ENCODE measurements at regions not wholly inside any gene's neighbourhood (a gene's known extent, or its start where the extent isn't known, plus 50 kb on each side); places are given as distances from the start of the nearest gene placed in this dataset.

DNA sequence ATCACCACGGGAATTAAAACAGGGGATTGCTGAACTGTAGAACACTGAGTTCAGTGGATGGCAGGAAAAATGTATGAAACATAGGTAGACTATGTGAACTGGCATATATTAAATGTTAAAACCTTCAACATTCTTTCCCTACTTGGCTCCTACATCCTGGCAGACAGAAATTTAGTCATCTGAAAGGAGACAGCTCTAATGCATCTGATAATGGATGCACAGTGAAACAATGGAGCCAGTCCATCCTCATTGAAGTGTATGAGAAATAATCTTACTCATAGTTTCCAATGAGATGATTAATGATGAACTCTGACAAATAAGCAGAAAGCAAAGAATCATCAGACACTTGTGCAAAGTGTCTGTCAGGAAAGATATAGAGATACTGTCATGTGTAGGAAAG is 1629.7 kb upstream of the TMEFF2 start:
- no peak overlapping the region for H3K4me3 ChIP-seq (ENCODE audit: low read length)
- no peaks in the 10 kb centered on the region for H3F3A ChIP-seq (ENCODE audit: insufficient read depth, low read length)
- no peak overlapping the region for H3K27ac ChIP-seq (ENCODE audit: low read length)
- no peak overlapping the region for H3K4me2 ChIP-seq (ENCODE audit: low read depth, low read length)
- no peaks in the 10 kb centered on the region for H4K20me1 ChIP-seq (ENCODE audit: insufficient read depth, low read length)
- no peak overlapping the region for H2AFZ ChIP-seq (ENCODE audit: low read length)
- no peaks in the 10 kb centered on the region for H3K36me3 ChIP-seq (replicated peaks; ENCODE audit: insufficient read depth, low read length)
- no peak overlapping the region for H3K9ac ChIP-seq (ENCODE audit: low read length)
- TF ChIP-seq EZH2 (optimal IDR thresholded peaks at IDR 0.05; ENCODE audit: low read depth, low read length) (no peak), EZH2phosphoT487 (IDR thresholded peaks at IDR 0.05; ENCODE audit: low read length) (no peak)
- TF ChIP-seq, protein P1, sequence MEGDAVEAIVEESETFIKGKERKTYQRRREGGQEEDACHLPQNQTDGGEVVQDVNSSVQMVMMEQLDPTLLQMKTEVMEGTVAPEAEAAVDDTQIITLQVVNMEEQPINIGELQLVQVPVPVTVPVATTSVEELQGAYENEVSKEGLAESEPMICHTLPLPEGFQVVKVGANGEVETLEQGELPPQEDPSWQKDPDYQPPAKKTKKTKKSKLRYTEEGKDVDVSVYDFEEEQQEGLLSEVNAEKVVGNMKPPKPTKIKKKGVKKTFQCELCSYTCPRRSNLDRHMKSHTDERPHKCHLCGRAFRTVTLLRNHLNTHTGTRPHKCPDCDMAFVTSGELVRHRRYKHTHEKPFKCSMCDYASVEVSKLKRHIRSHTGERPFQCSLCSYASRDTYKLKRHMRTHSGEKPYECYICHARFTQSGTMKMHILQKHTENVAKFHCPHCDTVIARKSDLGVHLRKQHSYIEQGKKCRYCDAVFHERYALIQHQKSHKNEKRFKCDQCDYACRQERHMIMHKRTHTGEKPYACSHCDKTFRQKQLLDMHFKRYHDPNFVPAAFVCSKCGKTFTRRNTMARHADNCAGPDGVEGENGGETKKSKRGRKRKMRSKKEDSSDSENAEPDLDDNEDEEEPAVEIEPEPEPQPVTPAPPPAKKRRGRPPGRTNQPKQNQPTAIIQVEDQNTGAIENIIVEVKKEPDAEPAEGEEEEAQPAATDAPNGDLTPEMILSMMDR (IDR thresholded peaks at IDR 0.05; ENCODE audit: low read length), result no peak
- no peaks in the 10 kb centered on the region for H3K9me3 ChIP-seq (replicated peaks; ENCODE audit: insufficient read depth, low read length)
- H3K79me2 ChIP-seq (ENCODE audit: low read length), result no peaks in the 10 kb centered on the region
- no peaks in the 10 kb centered on the region for H3K4me1 ChIP-seq (ENCODE audit: low read length)
- no peaks in the 10 kb centered on the region for H3K9me2 ChIP-seq (replicated peaks; ENCODE audit: insufficient read depth, low read length)
- no peaks in the 10 kb centered on the region for H3K27me3 ChIP-seq (replicated peaks; ENCODE audit: insufficient read depth, low read length)
- DNase-seq, result no peak

- TF ChIP-seq EZH2 (optimal IDR thresholded peaks at IDR 0.05; ENCODE audit: low read depth, low read length) (no peak), EZH2phosphoT487 (IDR thresholded peaks at IDR 0.05; ENCODE audit: low read length) (no peak)
- TF ChIP-seq, protein P1 (IDR thresholded peaks at IDR 0.05; ENCODE audit: low read length), result no peak
- no peak for DNase-seq
- Histone ChIP-seq H3K9me2 (replicated peaks; ENCODE audit: insufficient read depth, low read length) (no peaks in the 10 kb centered on the region), H3K27me3 (replicated peaks; ENCODE audit: insufficient read depth, low read length) (no peaks in the 10 kb centered on the region), H3K9me3 (replicated peaks; ENCODE audit: insufficient read depth, low read length) (no peaks in the 10 kb centered on the region), H3K27ac (ENCODE audit: low read length) (no peak overlapping the region), H3K4me2 (ENCODE audit: low read depth, low read length) (no peak overlapping the region), H2AFZ (ENCODE audit: low read length) (no peak overlapping the region), H3K79me2 (ENCODE audit: low read length) (no peaks in the 10 kb centered on the region), H3F3A (ENCODE audit: insufficient read depth, low read length) (no peaks in the 10 kb centered on the region), H4K20me1 (ENCODE audit: insufficient read depth, low read length) (no peaks in the 10 kb centered on the region), H3K36me3 (replicated peaks; ENCODE audit: insufficient read depth, low read length) (no peaks in the 10 kb centered on the region), H3K4me1 (ENCODE audit: low read length) (no peaks in the 10 kb centered on the region), H3K9ac (ENCODE audit: low read length) (no peak overlapping the region), H3K4me3 (ENCODE audit: low read length) (no peak overlapping the region)
Observed at GRCh38 chr2:193818801-193819499, 1624.2 kb upstream of the TMEFF2 start.

DNA sequence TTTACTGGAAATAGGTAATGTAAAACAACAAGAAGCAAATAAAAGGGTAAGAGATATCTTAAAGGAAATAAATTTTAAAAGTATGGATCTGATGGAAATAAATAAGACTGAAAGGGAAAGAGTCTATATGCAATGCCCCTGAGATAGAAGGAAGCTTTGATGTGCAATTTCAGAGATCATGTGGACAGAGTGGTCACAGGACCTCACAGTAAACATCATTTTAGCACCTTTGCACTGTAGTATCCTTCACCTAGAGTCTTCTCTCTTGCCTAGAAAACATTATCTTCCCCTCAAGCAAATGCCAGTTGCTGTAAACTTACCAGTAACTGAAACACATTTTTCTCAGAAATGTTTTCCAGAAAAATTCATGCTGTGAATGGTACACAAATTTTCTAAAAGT is 1621.3 kb upstream of the TMEFF2 start:
- Histone ChIP-seq H3K9me3 (replicated peaks; ENCODE audit: insufficient read depth, low read length) (no peaks in the 10 kb centered on the region), H3K4me1 (ENCODE audit: low read length) (no peaks in the 10 kb centered on the region), H3K4me2 (ENCODE audit: low read depth, low read length) (no peak overlapping the region), H4K20me1 (ENCODE audit: insufficient read depth, low read length) (no peaks in the 10 kb centered on the region), H3K4me3 (ENCODE audit: low read length) (no peak overlapping the region), H3K79me2 (ENCODE audit: low read length) (no peaks in the 10 kb centered on the region), H3K9ac (ENCODE audit: low read length) (no peak overlapping the region), H3F3A (ENCODE audit: insufficient read depth, low read length) (no peaks in the 10 kb centered on the region), H3K27ac (ENCODE audit: low read length) (no peak overlapping the region), H3K36me3 (replicated peaks; ENCODE audit: insufficient read depth, low read length) (no peaks in the 10 kb centered on the region), H2AFZ (ENCODE audit: low read length) (no peak overlapping the region), H3K27me3 (replicated peaks; ENCODE audit: insufficient read depth, low read length) (no peaks in the 10 kb centered on the region), H3K9me2 (replicated peaks; ENCODE audit: insufficient read depth, low read length) (no peaks in the 10 kb centered on the region)
- DNase-seq, result no peak
- TF ChIP-seq EZH2phosphoT487 (IDR thresholded peaks at IDR 0.05; ENCODE audit: low read length) (no peak), EZH2 (optimal IDR thresholded peaks at IDR 0.05; ENCODE audit: low read depth, low read length) (no peak)
- TF ChIP-seq, protein P1 (IDR thresholded peaks at IDR 0.05; ENCODE audit: low read length), result no peak
